SK-N-SH treated with all-trans-retinoic acid at 6 μM for 48 hours (cell line): ENCODE measurements at regions not wholly inside any gene's neighbourhood (a gene's known extent, or its start where the extent isn't known, plus 50 kb on each side); places are given as distances from the start of the nearest gene placed in this dataset.

Source experiments
- ATAC-seq: fragments of 200-7000 bp; cut with Tn5 transposase; 3 replicates; pipeline ENCODE4 v1.9.1; 2020; ENCODE audit warnings: mild to moderate bottlenecking, moderate library complexity
- ARNTL ChIP-seq: fragments of 450-650 bp; formaldehyde crosslinking; IDR thresholded peaks from 2 replicates; pipeline ENCODE4 v1.5.0; 2020; ENCODE audit warnings: low read depth, mild to moderate bottlenecking, moderate library complexity, borderline replicate concordance
- CREB5 ChIP-seq: fragments of 250-450 bp; sonication (Bioruptor Pico); IDR thresholded peaks from 2 replicates; pipeline ENCODE4 v1.5.1; 2020; ENCODE audit warnings: low read depth, mild to moderate bottlenecking, moderate library complexity
- CSDC2 ChIP-seq: fragments of 250-450 bp; sonication (Bioruptor Pico); IDR thresholded peaks from 2 replicates; pipeline ENCODE4 v1.5.0; 2020; ENCODE audit warnings: mild to moderate bottlenecking, moderate library complexity
- CSRNP3 ChIP-seq: fragments of 250-450 bp; sonication (Bioruptor Pico); IDR thresholded peaks from 2 replicates; pipeline ENCODE4 v1.5.1; 2021; ENCODE audit warnings: mild to moderate bottlenecking, moderate library complexity
- ESRRG ChIP-seq: fragments of 250-450 bp; sonication (Bioruptor Pico); IDR thresholded peaks from 2 replicates; pipeline ENCODE4 v1.6.1; 2021; ENCODE audit warnings: mild to moderate bottlenecking
- GLIS3 ChIP-seq: fragments of 250-450 bp; sonication (Bioruptor Pico); IDR thresholded peaks from 2 replicates; pipeline ENCODE4 v1.5.0; 2020; ENCODE audit warnings: mild to moderate bottlenecking, moderate library complexity
- OSR1 ChIP-seq: fragments of 250-450 bp; sonication (Bioruptor Pico); IDR thresholded peaks from 2 replicates; pipeline ENCODE4 v1.8.0; 2022; ENCODE audit warnings: moderate library complexity, mild to moderate bottlenecking, inconsistent platforms
- POU6F1 ChIP-seq: fragments of 250-450 bp; sonication (Bioruptor Pico); IDR thresholded peaks from 2 replicates; pipeline ENCODE4 v1.8.0; 2021; ENCODE audit warnings: low read depth, mild to moderate bottlenecking, moderate library complexity, borderline replicate concordance
- PPARA ChIP-seq: fragments of 250-450 bp; sonication (Bioruptor Pico); IDR thresholded peaks from 2 replicates; pipeline ENCODE4 v1.5.0; 2020; ENCODE audit warnings: mild to moderate bottlenecking, borderline replicate concordance
- RARB ChIP-seq: fragments of 250-450 bp; sonication (Bioruptor Pico); IDR thresholded peaks from 2 replicates; pipeline ENCODE4 v1.8.0; 2021; ENCODE audit warnings: mild to moderate bottlenecking, moderate library complexity
- TCF4 ChIP-seq: fragments of 250-450 bp; sonication (Bioruptor Pico); IDR thresholded peaks from 2 replicates; pipeline ENCODE4 v1.8.0; 2021; ENCODE audit warnings: mild to moderate bottlenecking, moderate library complexity, borderline replicate concordance
- TOX ChIP-seq: fragments of 250-450 bp; sonication (Bioruptor Pico); IDR thresholded peaks from 2 replicates; pipeline ENCODE4 v1.8.0; 2021; ENCODE audit warnings: mild to moderate bottlenecking, moderate library complexity, borderline replicate concordance
- TSHZ2 ChIP-seq: fragments of 250-450 bp; sonication (Bioruptor Pico); IDR thresholded peaks from 2 replicates; pipeline ENCODE4 v1.5.0; 2020; ENCODE audit warnings: mild to moderate bottlenecking, moderate library complexity
- ZC3H10 ChIP-seq: fragments of 250-450 bp; sonication (Bioruptor Pico); IDR thresholded peaks from 2 replicates; pipeline ENCODE4 v1.5.1; 2021; ENCODE audit warnings: mild to moderate bottlenecking, moderate library complexity
- ZFP3 ChIP-seq: fragments of 250-450 bp; sonication (Bioruptor Pico); IDR thresholded peaks from 2 replicates; pipeline ENCODE4 v1.5.0; 2020; ENCODE audit warnings: mild to moderate bottlenecking, moderate library complexity
- ZFP30 ChIP-seq: fragments of 450-650 bp; formaldehyde crosslinking; IDR thresholded peaks from 2 replicates; pipeline ENCODE4 v1.5.0; 2022; ENCODE audit warnings: mild to moderate bottlenecking, moderate library complexity
- ZNF565 ChIP-seq: fragments of 450-650 bp; formaldehyde crosslinking; conservative IDR thresholded peaks from 2 replicates; pipeline ENCODE4 v1.5.0; 2020; ENCODE audit warnings: low read depth, mild to moderate bottlenecking, moderate library complexity
- ZNF70 ChIP-seq: fragments of 450-650 bp; formaldehyde crosslinking; IDR thresholded peaks from 2 replicates; pipeline ENCODE4 v1.5.0; 2020; ENCODE audit warnings: mild to moderate bottlenecking, moderate library complexity
- ZNF8 ChIP-seq: fragments of 450-650 bp; formaldehyde crosslinking; IDR thresholded peaks from 2 replicates; pipeline ENCODE4 v1.5.0; 2020; ENCODE audit warnings: mild to moderate bottlenecking, moderate library complexity

DNA sequence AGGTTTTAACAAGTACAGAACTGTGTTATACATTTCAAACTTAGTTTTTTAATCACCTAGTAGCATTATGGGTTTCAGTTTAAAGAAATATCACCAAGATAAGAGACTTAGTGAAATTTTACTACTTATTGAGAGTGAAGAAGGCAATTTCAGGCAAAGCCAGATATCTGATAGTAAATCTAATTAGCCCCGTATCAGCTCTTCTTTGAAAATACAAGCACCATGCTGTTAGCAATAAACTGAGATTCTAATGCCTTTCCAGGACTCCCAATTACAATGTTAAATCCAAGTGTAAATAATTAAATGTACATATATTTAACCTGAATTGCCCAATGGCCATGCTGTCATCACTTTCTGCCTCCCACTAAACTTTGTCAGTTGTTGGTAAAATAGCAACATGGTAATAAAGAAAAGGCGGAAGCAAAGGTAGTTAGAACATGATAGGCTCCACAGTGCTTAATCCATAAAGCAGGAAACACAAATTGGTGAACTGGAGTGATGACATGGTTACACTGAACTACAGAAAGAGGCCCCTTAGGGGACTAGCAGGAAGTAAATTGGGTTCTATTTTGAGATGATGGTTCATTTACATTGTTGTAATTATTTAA is 646.1 kb downstream of the C12orf50 start:
- no peak for ATAC-seq
- no peak for TF ChIP-seq ZNF70
- TF ChIP-seq ARNTL (CRISPR knock-in tag) = no peak
- no peak for TF ChIP-seq ESRRG
- no peak for TF ChIP-seq ZNF8 (CRISPR knock-in tag)
- no peak for TF ChIP-seq OSR1
- no peak for TF ChIP-seq CSDC2 (CRISPR knock-in tag)
- TF ChIP-seq TSHZ2 (CRISPR knock-in tag) = no peak
- TF ChIP-seq RARB (CRISPR knock-in tag) = no peak
- no peak for TF ChIP-seq PPARA (CRISPR knock-in tag)
- no peak for TF ChIP-seq ZNF565 (CRISPR knock-in tag)
- no peak for TF ChIP-seq TOX (CRISPR knock-in tag)
- TF ChIP-seq ZFP3 (CRISPR knock-in tag) = no peak
- TF ChIP-seq ZFP30 = no peak
- no peak for TF ChIP-seq GLIS3 (CRISPR knock-in tag)
- TF ChIP-seq ZC3H10 (CRISPR knock-in tag) = no peak
- TF ChIP-seq TCF4 (CRISPR knock-in tag) = no peak
- no peak for TF ChIP-seq CREB5 (CRISPR knock-in tag)
- no peak for TF ChIP-seq CSRNP3 (CRISPR knock-in tag)
- no peak for TF ChIP-seq POU6F1

DNA sequence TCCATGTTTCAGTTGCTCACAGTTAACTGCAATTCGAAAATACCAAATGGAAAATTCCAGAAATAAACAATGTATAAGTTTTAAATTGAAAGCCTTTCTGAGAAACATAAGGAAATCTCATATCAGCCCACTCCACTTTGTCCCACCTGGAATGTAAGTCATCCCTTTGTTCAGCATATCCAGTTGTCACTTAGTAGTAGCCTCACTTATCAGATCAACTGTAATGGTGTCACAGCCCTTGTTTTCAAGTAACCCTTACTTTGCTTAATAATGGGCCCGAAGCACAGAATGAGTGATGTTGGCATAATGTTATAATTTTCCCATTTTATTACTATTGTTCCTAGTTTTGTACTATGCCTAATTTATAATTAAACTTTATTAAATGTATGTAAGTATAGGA is 646.8 kb downstream of the C12orf50 start:
- no peak for ATAC-seq
- TF ChIP-seq TOX (CRISPR knock-in tag) = no peak
- TF ChIP-seq ZFP30 = no peak
- no peak for TF ChIP-seq POU6F1
- no peak for TF ChIP-seq PPARA (CRISPR knock-in tag)
- no peak for TF ChIP-seq TCF4 (CRISPR knock-in tag)
- TF ChIP-seq GLIS3 (CRISPR knock-in tag) = no peak
- TF ChIP-seq TSHZ2 (CRISPR knock-in tag) = no peak
- TF ChIP-seq OSR1 = no peak
- no peak for TF ChIP-seq CSDC2 (CRISPR knock-in tag)
- no peak for TF ChIP-seq ZNF70
